ENCODE measurements at regions not wholly inside any gene's neighbourhood (a gene's known extent, or its start where the extent isn't known, plus 50 kb on each side); places are given as distances from the start of the nearest gene placed in this dataset.
"Not testable (repeated sequence)": the region's sequence is repeated elsewhere in the genome, so short reads cannot be mapped to it uniquely, and the experiment has no call there.

DNA sequence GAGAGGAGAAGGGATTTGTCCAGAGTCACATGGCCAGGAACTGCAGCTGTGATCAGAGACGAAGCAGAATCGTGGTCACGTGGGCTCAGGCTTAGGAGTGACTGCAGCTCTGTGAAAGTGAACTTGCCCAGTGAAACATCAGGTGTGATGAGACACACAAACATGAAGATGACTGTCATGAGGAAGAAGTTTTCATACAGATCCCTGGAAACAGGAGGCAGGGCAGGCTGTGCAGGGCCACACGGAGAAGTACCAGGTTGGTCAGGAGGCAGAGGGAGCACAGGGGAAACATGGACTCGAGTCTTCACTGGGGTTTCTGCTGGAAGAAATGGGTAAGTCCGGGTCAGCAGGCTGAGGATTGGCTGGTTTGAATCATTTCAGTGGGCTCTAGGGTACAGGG lies 64.1 kb downstream of the BARX1 start:
- DNase-seq (ENCODE audit: low read depth) = no peak
- ChIA-PET POLR2A (no interaction called here), CTCF (no interaction called here)
- Histone ChIP-seq H3K27me3 (ENCODE audit: control insufficient read depth, insufficient read depth, low read length) (no peaks in the 10 kb centered on the region; the same call in 1 of the 2 replicates), H3K36me3 (ENCODE audit: control insufficient read depth, insufficient read depth, low read length) (no peaks in the 10 kb centered on the region), H3K4me3 (ENCODE audit: low read depth, low read length) (no peak overlapping the region)
- TF ChIP-seq, protein P1, sequence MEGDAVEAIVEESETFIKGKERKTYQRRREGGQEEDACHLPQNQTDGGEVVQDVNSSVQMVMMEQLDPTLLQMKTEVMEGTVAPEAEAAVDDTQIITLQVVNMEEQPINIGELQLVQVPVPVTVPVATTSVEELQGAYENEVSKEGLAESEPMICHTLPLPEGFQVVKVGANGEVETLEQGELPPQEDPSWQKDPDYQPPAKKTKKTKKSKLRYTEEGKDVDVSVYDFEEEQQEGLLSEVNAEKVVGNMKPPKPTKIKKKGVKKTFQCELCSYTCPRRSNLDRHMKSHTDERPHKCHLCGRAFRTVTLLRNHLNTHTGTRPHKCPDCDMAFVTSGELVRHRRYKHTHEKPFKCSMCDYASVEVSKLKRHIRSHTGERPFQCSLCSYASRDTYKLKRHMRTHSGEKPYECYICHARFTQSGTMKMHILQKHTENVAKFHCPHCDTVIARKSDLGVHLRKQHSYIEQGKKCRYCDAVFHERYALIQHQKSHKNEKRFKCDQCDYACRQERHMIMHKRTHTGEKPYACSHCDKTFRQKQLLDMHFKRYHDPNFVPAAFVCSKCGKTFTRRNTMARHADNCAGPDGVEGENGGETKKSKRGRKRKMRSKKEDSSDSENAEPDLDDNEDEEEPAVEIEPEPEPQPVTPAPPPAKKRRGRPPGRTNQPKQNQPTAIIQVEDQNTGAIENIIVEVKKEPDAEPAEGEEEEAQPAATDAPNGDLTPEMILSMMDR (IDR thresholded peaks at IDR 0.05; ENCODE audit: insufficient read depth, low read depth, low read length) = no peak

DNA sequence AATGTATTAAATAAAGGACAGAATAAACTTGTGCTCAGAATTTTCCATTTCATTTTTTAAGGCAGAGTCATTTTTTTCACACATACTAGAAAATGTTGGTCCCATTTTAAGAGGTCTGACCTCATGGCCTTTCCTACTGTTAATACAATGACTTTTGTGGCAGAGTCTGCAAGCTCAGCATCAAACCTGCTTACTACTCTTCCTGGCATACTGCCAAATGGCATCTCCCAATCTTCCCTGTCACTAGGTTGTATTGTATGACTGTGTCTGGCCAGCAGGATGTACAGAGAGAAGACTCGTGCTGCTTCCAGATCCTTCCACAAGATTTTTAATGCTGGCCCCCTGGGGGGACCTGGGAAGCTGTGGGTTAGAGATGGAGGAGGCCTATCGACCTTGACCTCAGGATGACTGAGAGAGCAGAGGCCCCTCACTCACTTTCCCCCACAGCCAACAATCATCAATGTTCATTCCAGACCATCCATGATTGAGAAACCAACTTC lies 64.7 kb downstream of the BARX1 start:
- TF ChIP-seq, protein P1 (IDR thresholded peaks at IDR 0.05; ENCODE audit: insufficient read depth, low read depth, low read length) = no peak
- no peaks in the 10 kb centered on the region for H3K36me3 ChIP-seq (ENCODE audit: control insufficient read depth, insufficient read depth, low read length)
- H3K27me3 ChIP-seq (ENCODE audit: control insufficient read depth, insufficient read depth, low read length) = no peaks in the 10 kb centered on the region; the same call in 1 of the 2 replicates
- no peak overlapping the region for H3K4me3 ChIP-seq (ENCODE audit: low read depth, low read length)
- POLR2A ChIA-PET = no interaction called here
- no peak for DNase-seq (ENCODE audit: low read depth)
- CTCF ChIA-PET = no interaction called here

DNA sequence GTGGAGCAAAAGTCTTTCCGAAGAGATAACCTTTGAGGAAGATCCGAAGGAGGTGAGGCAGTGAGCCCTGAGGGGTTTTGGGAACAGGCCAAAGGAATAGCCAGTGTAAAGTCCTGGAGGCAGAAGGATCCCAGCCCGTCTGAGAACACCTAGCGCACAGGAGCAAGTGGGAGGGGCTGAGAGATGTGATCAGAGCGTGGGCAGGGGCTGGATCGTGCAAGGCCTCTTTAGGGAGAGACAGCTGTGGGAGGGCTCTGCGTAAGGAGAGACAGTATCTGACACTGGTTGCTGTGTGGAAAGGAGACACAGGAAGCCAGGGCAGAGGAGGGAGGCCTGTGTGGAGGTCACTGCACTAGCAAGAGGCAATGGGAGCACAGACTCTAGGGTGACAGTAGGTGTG lies 68.2 kb downstream of the BARX1 start:
- no peaks in the 10 kb centered on the region for H3K36me3 ChIP-seq (ENCODE audit: control insufficient read depth, insufficient read depth, low read length)
- CTCF ChIA-PET = no interaction called here
- TF ChIP-seq, protein P1 (IDR thresholded peaks at IDR 0.05; ENCODE audit: insufficient read depth, low read depth, low read length) = no peak
- H3K4me3 ChIP-seq (ENCODE audit: low read depth, low read length) = no peak overlapping the region
- DNase-seq (ENCODE audit: low read depth) = no peak
- no peaks in the 10 kb centered on the region; the same call in 1 of the 2 replicates for H3K27me3 ChIP-seq (ENCODE audit: control insufficient read depth, insufficient read depth, low read length)
- POLR2A ChIA-PET = no interaction called here

DNA sequence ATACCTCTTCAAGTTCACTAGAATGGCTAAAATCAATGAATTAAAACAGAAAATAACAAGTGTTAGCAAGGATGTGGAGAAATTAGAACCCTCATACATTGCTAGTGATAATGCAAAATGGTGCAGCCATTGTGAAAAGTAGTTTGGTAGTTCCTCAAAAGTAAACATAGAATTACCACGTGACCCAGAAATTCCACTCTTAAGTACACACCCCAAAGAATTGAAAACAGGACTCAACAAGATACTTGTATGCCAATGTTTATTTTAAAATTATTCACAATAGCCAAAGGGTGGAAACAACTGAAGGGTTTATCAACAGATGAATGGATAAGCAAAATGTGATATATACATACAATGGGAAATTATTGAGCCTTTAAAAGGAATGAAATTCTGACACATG lies 70.3 kb downstream of the BARX1 start:
- Histone ChIP-seq H3K27me3 (ENCODE audit: control insufficient read depth, insufficient read depth, low read length) (no peaks in the 10 kb centered on the region; the same call in 1 of the 2 replicates), H3K4me3 (ENCODE audit: low read depth, low read length) (no peak overlapping the region), H3K36me3 (ENCODE audit: control insufficient read depth, insufficient read depth, low read length) (no peaks in the 10 kb centered on the region)
- TF ChIP-seq, protein P1 (IDR thresholded peaks at IDR 0.05; ENCODE audit: insufficient read depth, low read depth, low read length) = no peak
- POLR2A ChIA-PET = no interaction called here
- no peak for DNase-seq (ENCODE audit: low read depth)
- CTCF ChIA-PET = no interaction called here

DNA sequence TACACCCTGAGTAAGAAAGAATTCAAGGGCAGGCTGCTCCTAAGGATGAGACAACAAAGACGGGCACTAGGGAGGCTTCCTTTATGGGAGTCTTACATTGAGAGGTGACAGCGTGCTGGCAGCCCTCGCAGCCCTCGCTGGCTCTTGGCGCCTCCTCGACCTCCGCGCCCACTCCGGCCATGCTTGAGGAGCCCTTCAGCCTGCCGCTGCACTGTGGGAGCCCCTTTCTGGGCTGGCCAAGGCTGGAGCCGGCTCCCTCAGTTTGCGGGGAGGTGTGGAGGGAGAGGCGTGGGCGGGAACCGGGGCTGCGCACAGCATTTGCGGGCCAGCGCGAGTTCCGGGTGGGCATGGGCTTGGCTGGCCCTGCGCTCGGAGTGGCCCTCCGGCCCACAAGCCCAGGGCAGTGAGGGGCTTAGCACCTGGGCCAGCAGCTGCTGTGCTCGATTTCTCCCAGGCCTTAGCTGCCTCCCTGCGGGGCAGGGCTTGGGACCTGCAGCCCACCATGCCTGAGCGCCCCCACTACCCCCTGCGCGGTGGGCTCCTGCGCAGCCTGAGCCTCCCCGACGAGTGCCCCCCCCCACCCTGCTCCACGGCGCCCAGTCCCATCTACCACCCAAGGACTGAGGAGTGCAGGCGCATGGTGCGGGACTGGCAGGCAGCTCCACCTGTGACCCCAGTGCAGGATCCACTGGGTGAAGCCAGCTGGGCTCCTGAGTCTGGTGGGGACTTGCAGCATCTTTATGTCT lies 75.3 kb downstream of the BARX1 start:
- POLR2A ChIA-PET; DNase-seq (ENCODE audit: low read depth); H3K4me3 ChIP-seq (ENCODE audit: low read depth, low read length); CTCF ChIA-PET; H3K36me3 ChIP-seq (ENCODE audit: control insufficient read depth, insufficient read depth, low read length); H3K27me3 ChIP-seq (ENCODE audit: control insufficient read depth, insufficient read depth, low read length): not testable (repeated sequence)

DNA sequence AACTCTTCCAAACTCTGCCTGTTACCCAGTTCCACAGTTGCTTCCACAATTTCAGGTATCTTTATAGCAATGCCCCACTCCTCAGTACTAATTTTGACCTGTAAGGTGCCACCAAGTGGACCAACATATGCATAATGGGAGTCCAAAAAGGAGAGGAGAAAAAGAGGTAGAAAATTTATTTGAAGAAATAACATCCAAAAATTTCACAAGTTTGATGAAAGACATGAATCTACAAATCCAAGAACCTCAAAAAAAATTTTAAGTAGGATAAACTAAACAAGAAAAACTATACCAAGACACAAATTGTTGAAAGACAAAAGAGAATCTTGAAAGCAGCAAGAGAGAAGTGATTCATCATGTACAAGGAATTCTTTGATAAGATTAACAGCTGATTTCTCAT lies 79.8 kb downstream of the BARX1 start:
- Histone ChIP-seq H3K27me3 (ENCODE audit: control insufficient read depth, insufficient read depth, low read length) (no peaks in the 10 kb centered on the region), H3K36me3 (ENCODE audit: control insufficient read depth, insufficient read depth, low read length) (no peaks in the 10 kb centered on the region), H3K4me3 (ENCODE audit: low read depth, low read length) (no peak overlapping the region)
- TF ChIP-seq, protein P1 (IDR thresholded peaks at IDR 0.05; ENCODE audit: insufficient read depth, low read depth, low read length) = no peak
- ChIA-PET POLR2A (no interaction called here), CTCF (no interaction called here)
- DNase-seq (ENCODE audit: low read depth) = no peak

Data from BJ (cell line).